GM21381 (cell line): ENCODE measurements at regions not wholly inside any gene's neighbourhood (a gene's known extent, or its start where the extent isn't known, plus 50 kb on each side); places are given as distances from the start of the nearest gene placed in this dataset.

Experiments used
- ATAC-seq: cut with Tn5 transposase; IDR thresholded peaks from one replicate; pipeline ENCODE4 v1.9.1; 2021; ENCODE audit warnings: mild to moderate bottlenecking, moderate library complexity; ENCODE audit not compliant: unreplicated experiment

GRCh38 chr11:134677397-134677822 is 265.4 kb upstream of the B3GAT1 start:
- no peak for ATAC-seq

- no peak for ATAC-seq
Measured at GRCh38 chr11:134676516-134677287, 264.7 kb upstream of the B3GAT1 start.

- ATAC-seq = no peak
Measured at GRCh38 chr11:134675983-134676382, 263.9 kb upstream of the B3GAT1 start.

- ATAC-seq = no peak
Measured at GRCh38 chr11:134674974-134675373, 262.9 kb upstream of the B3GAT1 start.

- no peak for ATAC-seq
Measured at GRCh38 chr11:134670961-134671370, 258.9 kb upstream of the B3GAT1 start.

- ATAC-seq = no peak
Measured at GRCh38 chr11:134670247-134670782, 258.3 kb upstream of the B3GAT1 start.

GRCh38 chr11:134669796-134670195 is 257.8 kb upstream of the B3GAT1 start:
- no peak for ATAC-seq

- ATAC-seq = no peak
Measured at GRCh38 chr11:134668796-134669195, 256.8 kb upstream of the B3GAT1 start.

GRCh38 chr11:134668076-134668475 is 256.0 kb upstream of the B3GAT1 start:
- ATAC-seq = no peak

GRCh38 chr11:134667505-134667904 is 255.5 kb upstream of the B3GAT1 start:
- ATAC-seq = no peak

GRCh38 chr11:134667175-134667500 is 255.1 kb upstream of the B3GAT1 start:
- no peak for ATAC-seq

- ATAC-seq = no peak
Measured at GRCh38 chr11:134666273-134667174, 254.5 kb upstream of the B3GAT1 start.

GRCh38 chr11:134665571-134666270 is 253.7 kb upstream of the B3GAT1 start:
- ATAC-seq = no peak

GRCh38 chr11:134665188-134665535 is 253.1 kb upstream of the B3GAT1 start:
- ATAC-seq = no peak

GRCh38 chr11:134664447-134665187 is 252.6 kb upstream of the B3GAT1 start:
- ATAC-seq = no peak

- no peak for ATAC-seq
Measured at GRCh38 chr11:134663506-134664313, 251.7 kb upstream of the B3GAT1 start.

GRCh38 chr11:134662629-134663360 is 250.8 kb upstream of the B3GAT1 start:
- ATAC-seq = no peak

- no peak for ATAC-seq
Measured at GRCh38 chr11:134661660-134662059, 249.6 kb upstream of the B3GAT1 start.

- ATAC-seq = no peak
Measured at GRCh38 chr11:134660416-134660815, 248.4 kb upstream of the B3GAT1 start.
